ENCODE measurements at regions not wholly inside any gene's neighbourhood (a gene's known extent, or its start where the extent isn't known, plus 50 kb on each side); places are given as distances from the start of the nearest gene placed in this dataset.

DNA sequence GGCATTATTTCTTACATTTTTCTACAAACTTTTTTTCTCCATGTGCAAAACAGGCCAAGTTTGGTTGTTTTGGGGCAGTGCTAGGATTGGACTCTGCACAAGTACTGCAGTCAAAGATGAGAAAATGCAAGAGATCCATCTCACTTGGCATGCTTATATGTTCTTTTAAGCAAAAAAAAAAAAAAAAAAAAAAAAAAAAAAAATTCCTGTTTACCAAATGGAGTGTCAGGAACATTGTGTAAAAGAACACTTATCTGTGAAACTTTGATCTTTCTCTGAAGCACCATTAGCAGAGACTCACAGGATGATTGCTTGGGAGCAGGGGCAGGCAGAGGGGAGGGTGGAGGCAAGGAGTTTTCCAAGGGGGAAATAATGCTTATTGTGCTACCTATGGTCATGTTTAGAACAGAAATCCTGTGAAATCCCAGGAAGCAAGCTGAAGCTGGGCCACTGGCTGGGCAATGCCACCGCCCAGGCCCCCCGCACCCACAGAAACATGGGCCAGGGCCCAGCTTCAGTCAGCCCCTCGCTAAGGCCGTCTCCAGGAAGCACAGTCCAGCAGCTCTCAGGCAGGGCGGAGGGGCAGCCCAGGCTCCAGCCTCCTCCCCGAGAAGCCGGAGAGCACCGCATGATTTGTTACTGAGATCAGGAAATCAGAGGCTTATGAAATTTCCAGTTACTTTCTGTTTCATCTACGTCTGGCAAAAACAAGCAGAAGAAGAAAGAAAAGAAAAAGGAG, 229.4 kb downstream of the ZNF516 start:
- no peaks in the 10 kb centered on the region for H4K20me1 ChIP-seq (replicated peaks; ENCODE audit: insufficient read depth)
- no peaks in the 10 kb centered on the region for H3K27me3 ChIP-seq (ENCODE audit: insufficient read depth)
- H3K79me2 ChIP-seq (replicated peaks; ENCODE audit: insufficient read depth), result no peaks in the 10 kb centered on the region
- H3K4me3 Mint-ChIP-seq, result no peak overlapping the region
- no peak for DNase-seq (ENCODE audit: low spot score)
- TF ChIP-seq EZH2 (IDR thresholded peaks at IDR 0.05; ENCODE audit: low read depth, unreplicated experiment), result no peak
- TF ChIP-seq CTCF (conservative IDR thresholded peaks at IDR 0.05; ENCODE audit: low read depth in 2 of 2), result no peak
- TF ChIP-seq CREB1 (CRISPR knock-in tag; IDR thresholded peaks at IDR 0.05; ENCODE audit: low read depth), result no peak
- TF ChIP-seq ZNF331 (CRISPR knock-in tag; IDR thresholded peaks at IDR 0.05; ENCODE audit: low read depth), result no peak
- no peak for TF ChIP-seq NANOG (IDR thresholded peaks at IDR 0.05; ENCODE audit: borderline replicate concordance)
- no peak for TF ChIP-seq POLR2AphosphoS5 (IDR thresholded peaks at IDR 0.05; ENCODE audit: low read depth)
- no peak for TF ChIP-seq EZH2phosphoT487 (IDR thresholded peaks at IDR 0.05; ENCODE audit: unreplicated experiment)
- TF ChIP-seq JUNB (IDR thresholded peaks at IDR 0.05; ENCODE audit: unreplicated experiment), result no peak
- no peak for TF ChIP-seq ETS1 (IDR thresholded peaks at IDR 0.05)
- no peak for TF ChIP-seq STAT1 (IDR thresholded peaks at IDR 0.05; ENCODE audit: unreplicated experiment)
- TF ChIP-seq REST (IDR thresholded peaks at IDR 0.05; ENCODE audit: unreplicated experiment), result no peak
- no peak for TF ChIP-seq ZNF114 (CRISPR knock-in tag; IDR thresholded peaks at IDR 0.05)
- H3K36me3 Mint-ChIP-seq (ENCODE audit: low read depth), result no peaks in the 10 kb centered on the region
- H3K4me1 Mint-ChIP-seq, result peaks cover 27% of the 10 kb centered on the region
- peaks cover 1% of the 10 kb centered on the region for H3K27me3 Mint-ChIP-seq (ENCODE audit: insufficient read depth, low read depth, poor library complexity)
- no peaks in the 10 kb centered on the region for H3K9me3 Mint-ChIP-seq
- no peaks in the 10 kb centered on the region for H3K36me3 ChIP-seq (ENCODE audit: insufficient read depth)
- H3F3A ChIP-seq (replicated peaks; ENCODE audit: low read depth), result no peaks in the 10 kb centered on the region
- no peak overlapping the region for H3K27ac Mint-ChIP-seq
- H3K4me3 ChIP-seq, result no peak overlapping the region
- H3K4me1 ChIP-seq (ENCODE audit: insufficient read depth), result peaks cover 20% of the 10 kb centered on the region
- H2AFZ ChIP-seq, result peak overlapping the region; percentile 74; the same call in 1 of the 2 replicates
- ATAC-seq, result no peak
- H3K9me2 ChIP-seq (ENCODE audit: insufficient read depth), result no peaks in the 10 kb centered on the region
- no peak overlapping the region for H3K4me2 ChIP-seq
- H3K27ac ChIP-seq (ENCODE audit: low read depth), result no peak overlapping the region

All from GM23338 (cell line).